ENCODE measurements at regions not wholly inside any gene's neighbourhood (a gene's known extent, or its start where the extent isn't known, plus 50 kb on each side); places are given as distances from the start of the nearest gene placed in this dataset.

DNA sequence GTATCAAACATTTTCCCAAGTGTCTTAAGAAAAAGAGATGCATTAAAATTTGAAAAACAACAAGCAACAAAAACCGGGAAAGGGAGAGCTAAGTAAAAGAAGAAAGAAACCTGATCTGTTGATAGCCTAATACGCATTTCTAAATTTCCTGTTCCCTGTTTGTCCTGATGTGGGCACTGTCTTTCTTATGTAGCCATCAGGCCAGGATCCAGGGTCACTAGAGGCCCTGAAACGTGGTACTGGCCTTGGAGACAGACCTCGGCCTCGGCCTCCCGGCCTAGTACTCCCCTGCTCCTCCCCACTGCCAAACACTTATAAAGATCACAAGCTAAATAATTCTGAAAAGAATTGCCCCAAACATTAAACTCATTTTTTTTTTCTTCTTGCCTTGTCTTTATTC lies 547.2 kb downstream of the IRX1 start:
- CTCF ChIA-PET: no interaction called here
- no peak for ATAC-seq
- no peaks in the 10 kb centered on the region for H3K4me1 Mint-ChIP-seq (ENCODE audit: low read depth)
- peaks cover 18% of the 10 kb centered on the region for H3K9me3 Mint-ChIP-seq (ENCODE audit: insufficient read depth)
- H3K27ac Mint-ChIP-seq: no peak overlapping the region
- H3K27me3 Mint-ChIP-seq (ENCODE audit: low read depth): no peaks in the 10 kb centered on the region
- H3K4me3 Mint-ChIP-seq: no peak overlapping the region
- DNase-seq: no peak
- H3K36me3 Mint-ChIP-seq (ENCODE audit: low read depth): no peaks in the 10 kb centered on the region
- POLR2A ChIA-PET: no interaction called here

DNA sequence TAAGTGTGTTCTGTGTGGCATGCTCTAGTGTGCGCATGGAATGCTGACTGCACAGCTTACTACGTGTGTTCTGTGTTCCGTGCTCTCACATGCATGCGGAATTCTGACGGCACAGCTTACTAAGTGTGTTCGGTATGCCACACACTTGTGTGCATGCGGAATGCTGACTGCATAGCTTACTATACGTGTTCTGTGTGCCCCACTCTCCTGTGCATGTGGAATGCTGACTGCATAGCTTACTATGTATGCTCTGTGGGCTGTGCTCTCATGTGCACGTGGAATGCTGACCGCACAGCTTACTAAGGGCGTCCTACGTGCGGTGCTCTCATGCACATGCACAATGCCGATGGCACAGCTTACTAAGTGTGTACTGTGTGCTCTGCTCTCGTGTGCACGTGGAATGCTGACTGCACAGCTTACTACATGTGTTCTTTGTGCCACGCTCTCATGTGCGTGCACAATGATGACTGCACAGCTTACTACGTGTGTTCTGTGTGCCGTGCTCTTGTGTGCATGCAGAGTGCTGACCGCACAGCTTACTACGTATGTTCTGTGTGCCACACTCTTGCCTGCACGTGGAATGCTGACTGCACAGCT lies 548.9 kb downstream of the IRX1 start:
- no peak overlapping the region for H3K4me3 Mint-ChIP-seq
- no peak for DNase-seq
- H3K9me3 Mint-ChIP-seq (ENCODE audit: insufficient read depth): peaks cover 17% of the 10 kb centered on the region
- ChIA-PET POLR2A (no interaction called here), CTCF (no interaction called here)
- no peak for ATAC-seq
- H3K27ac Mint-ChIP-seq: no peak overlapping the region
- H3K27me3 Mint-ChIP-seq (ENCODE audit: low read depth): no peaks in the 10 kb centered on the region
- no peaks in the 10 kb centered on the region for H3K4me1 Mint-ChIP-seq (ENCODE audit: low read depth)
- H3K36me3 Mint-ChIP-seq (ENCODE audit: low read depth): no peaks in the 10 kb centered on the region

DNA sequence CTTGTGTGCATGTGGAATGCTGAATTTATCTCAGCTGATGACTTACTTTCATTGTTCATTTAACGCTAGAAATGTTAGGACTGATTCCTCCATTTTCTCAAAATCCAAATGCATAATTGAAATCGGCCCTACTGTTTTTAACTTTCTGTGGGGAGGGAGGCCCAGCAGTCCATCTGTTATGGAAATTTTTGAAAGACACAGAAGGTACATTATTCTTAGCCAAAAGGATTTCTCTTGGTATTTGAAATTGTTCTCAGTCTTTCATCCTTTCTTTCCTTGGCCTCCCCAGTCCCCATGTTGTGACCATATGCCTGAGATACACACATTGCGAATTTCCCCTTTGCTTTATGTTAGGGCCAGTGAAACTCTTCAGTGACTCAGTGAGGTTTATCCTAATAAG lies 549.9 kb downstream of the IRX1 start:
- DNase-seq (no peak), ATAC-seq (no peak)
- no peak overlapping the region for H3K4me3 Mint-ChIP-seq
- H3K27ac Mint-ChIP-seq: no peak overlapping the region
- H3K27me3 Mint-ChIP-seq (ENCODE audit: low read depth): no peaks in the 10 kb centered on the region
- H3K4me1 Mint-ChIP-seq (ENCODE audit: low read depth): no peaks in the 10 kb centered on the region
- ChIA-PET CTCF (no interaction called here), POLR2A (no interaction called here)
- H3K36me3 Mint-ChIP-seq (ENCODE audit: low read depth): no peaks in the 10 kb centered on the region
- peaks cover 13% of the 10 kb centered on the region for H3K9me3 Mint-ChIP-seq (ENCODE audit: insufficient read depth)

DNA sequence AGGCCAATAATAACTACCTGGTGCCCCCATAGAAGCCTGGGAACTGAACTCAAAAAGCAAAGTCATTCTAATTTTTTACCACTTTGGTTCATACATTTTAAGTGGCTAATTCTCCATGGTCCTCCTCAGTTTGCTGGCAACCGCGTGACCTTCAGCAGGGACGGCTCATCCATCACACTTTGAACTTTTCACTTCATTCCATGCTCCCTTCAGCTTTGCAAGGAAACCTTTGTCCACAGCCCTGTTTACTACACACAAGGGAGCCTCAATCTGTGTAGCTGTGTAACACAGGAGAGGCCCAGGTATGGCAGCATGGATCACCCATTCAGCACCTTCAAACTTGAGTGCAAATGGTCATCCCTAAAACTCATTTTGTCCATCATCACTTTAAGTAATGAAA lies 552.4 kb downstream of the IRX1 start:
- Mint-ChIP-seq H3K36me3 (ENCODE audit: low read depth) (no peaks in the 10 kb centered on the region), H3K27ac (no peak overlapping the region), H3K9me3 (ENCODE audit: insufficient read depth) (peaks cover 7% of the 10 kb centered on the region), H3K4me1 (ENCODE audit: low read depth) (no peaks in the 10 kb centered on the region), H3K27me3 (ENCODE audit: low read depth) (no peaks in the 10 kb centered on the region), H3K4me3 (no peak overlapping the region)
- ChIA-PET CTCF (no interaction called here), POLR2A (no interaction called here)
- ATAC-seq: no peak
- DNase-seq: no peak

DNA sequence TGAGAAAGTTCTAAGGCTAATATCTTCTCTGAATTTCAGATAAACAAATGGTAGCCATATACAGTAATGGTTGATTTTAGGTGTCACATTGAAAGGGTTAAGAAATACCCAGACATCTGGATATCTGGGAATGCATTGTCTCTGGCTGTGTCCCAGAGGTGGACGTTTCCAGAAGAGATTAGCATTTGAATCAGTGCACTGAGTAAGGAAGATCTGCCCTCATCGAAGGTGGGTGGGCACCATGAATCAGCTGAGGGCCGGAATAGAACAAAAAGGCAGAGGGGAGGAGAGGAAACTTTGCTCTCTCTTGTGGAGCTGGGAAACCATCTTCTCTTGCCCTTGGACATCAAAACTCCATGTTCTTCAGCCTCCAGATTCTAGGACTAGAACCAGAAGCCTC lies 554.4 kb downstream of the IRX1 start:
- Mint-ChIP-seq H3K27ac (no peak overlapping the region), H3K4me1 (ENCODE audit: low read depth) (no peaks in the 10 kb centered on the region)
- CTCF ChIA-PET: no interaction called here

DNA sequence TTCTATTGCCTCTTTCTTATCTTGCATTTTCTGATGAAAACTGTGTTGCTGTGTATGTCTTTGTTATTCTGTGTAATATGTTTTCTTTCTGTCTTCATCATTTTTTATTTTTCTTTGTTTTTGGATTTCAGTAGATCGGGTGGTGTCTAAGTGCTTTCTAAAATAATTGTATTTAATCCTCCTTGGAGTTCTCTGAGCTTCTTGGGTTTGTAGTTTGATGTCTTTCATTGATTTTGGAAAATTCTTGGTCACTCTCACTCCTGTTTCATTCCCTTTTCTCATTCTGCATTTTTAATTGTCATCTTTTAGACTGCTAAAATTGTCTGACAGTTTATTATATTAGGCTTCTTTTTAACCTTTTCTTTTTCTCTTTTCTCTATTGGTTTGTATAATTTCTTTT lies 560.5 kb downstream of the IRX1 start:
- Mint-ChIP-seq H3K36me3 (ENCODE audit: low read depth) (no peaks in the 10 kb centered on the region), H3K27me3 (ENCODE audit: low read depth) (no peaks in the 10 kb centered on the region), H3K27ac (no peak overlapping the region), H3K4me1 (ENCODE audit: low read depth) (no peaks in the 10 kb centered on the region), H3K4me3 (no peak overlapping the region), H3K9me3 (ENCODE audit: insufficient read depth) (no peaks in the 10 kb centered on the region)
- POLR2A ChIA-PET: no interaction called here
- ATAC-seq (no peak), DNase-seq (no peak)
- CTCF ChIA-PET: no interaction called here

More for the DNA sequence above, 554.4 kb downstream of the IRX1 start:
- peaks cover 3% of the 10 kb centered on the region for H3K9me3 Mint-ChIP-seq (ENCODE audit: insufficient read depth)
- H3K4me3 Mint-ChIP-seq: no peak overlapping the region
- no peaks in the 10 kb centered on the region for H3K36me3 Mint-ChIP-seq (ENCODE audit: low read depth)
- ATAC-seq (no peak), DNase-seq (no peak)
- POLR2A ChIA-PET: no interaction called here
- no peaks in the 10 kb centered on the region for H3K27me3 Mint-ChIP-seq (ENCODE audit: low read depth)

DNA sequence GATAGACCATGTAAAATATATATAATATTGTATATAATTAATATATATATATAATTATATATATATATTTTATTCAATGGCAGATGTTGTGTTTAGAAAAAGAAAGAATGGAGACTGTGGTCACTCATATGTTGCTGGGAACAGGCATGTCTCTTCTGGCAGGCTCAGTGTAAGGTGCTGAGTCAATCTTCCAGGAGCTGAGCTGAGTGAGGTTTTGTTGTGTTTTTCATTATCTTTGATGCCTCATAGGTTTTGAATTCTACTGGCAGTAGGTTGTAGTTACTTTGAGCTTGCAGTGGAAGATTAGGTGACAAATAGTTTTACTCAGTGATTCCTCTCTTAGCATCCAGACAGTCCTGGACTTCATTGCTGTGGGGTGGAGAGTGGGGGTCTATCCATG lies 561.3 kb downstream of the IRX1 start:
- ChIA-PET POLR2A (no interaction called here), CTCF (no interaction called here)
- Mint-ChIP-seq H3K36me3 (ENCODE audit: low read depth) (no peaks in the 10 kb centered on the region), H3K27ac (no peak overlapping the region), H3K27me3 (ENCODE audit: low read depth) (no peaks in the 10 kb centered on the region), H3K4me3 (no peak overlapping the region), H3K9me3 (ENCODE audit: insufficient read depth) (no peaks in the 10 kb centered on the region), H3K4me1 (ENCODE audit: low read depth) (no peaks in the 10 kb centered on the region)
- DNase-seq (no peak), ATAC-seq (no peak)

DNA sequence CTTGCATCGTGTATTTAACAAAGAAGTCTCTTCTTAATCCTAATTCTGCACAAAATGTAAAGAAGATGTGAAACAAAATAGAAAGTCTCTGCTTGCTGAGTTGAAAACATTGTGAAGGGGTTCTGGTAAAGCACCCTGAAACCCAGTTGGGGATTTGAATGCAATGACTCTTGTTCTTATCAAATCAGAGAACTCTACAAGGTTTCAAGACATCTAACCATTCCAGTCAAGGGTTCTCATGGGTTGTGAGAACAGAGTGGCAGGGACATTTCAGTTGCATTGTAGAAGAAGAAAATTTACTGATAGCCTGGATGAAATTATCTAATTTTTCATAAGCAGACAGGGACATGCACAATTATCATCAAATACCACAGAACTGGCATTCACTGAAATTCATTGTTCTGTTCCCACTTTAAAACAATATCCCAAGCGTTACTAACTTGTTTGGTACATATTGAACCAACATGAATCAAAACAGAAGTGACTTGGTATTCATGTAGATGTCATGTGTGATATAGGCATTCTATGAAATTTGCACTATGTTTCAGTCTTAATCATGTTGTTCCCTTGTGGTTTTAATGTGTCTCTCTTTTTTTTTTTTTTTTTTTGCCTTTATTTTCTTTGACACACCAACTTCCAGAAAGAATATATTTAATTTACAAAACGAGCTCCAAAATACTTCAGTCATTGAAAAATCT lies 563.3 kb downstream of the IRX1 start:
- POLR2A ChIA-PET: no interaction called here
- Mint-ChIP-seq H3K27me3 (ENCODE audit: low read depth) (no peaks in the 10 kb centered on the region), H3K36me3 (ENCODE audit: low read depth) (no peaks in the 10 kb centered on the region), H3K4me3 (no peak overlapping the region), H3K9me3 (ENCODE audit: insufficient read depth) (no peaks in the 10 kb centered on the region), H3K27ac (no peak overlapping the region), H3K4me1 (ENCODE audit: low read depth) (no peaks in the 10 kb centered on the region)
- no peak for DNase-seq
- CTCF ChIA-PET: no interaction called here
- ATAC-seq: no peak

DNA sequence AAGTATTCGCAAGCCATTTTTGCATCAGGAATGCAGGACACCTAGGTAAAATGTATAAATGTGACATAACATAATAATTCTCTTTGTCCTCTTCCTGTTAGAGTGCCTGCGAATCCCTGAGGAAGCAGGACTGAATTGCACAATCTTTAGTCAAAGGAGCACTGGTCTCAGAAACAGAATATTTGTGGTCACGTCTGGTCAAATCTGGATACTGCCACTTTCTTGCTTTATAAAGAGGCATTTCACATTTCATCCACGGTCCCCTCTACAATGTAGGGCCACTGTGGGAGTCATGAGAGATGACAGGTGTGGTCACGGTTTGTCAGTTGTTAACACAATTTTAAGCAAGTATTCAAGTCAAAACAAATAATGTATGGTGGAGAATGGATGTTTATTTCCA lies 564.0 kb downstream of the IRX1 start:
- Mint-ChIP-seq H3K36me3 (ENCODE audit: low read depth) (no peaks in the 10 kb centered on the region), H3K4me1 (ENCODE audit: low read depth) (no peaks in the 10 kb centered on the region), H3K27me3 (ENCODE audit: low read depth) (no peaks in the 10 kb centered on the region), H3K27ac (no peak overlapping the region), H3K4me3 (no peak overlapping the region), H3K9me3 (ENCODE audit: insufficient read depth) (no peaks in the 10 kb centered on the region)
- no peak for ATAC-seq
- ChIA-PET POLR2A (no interaction called here), CTCF (no interaction called here)
- DNase-seq: no peak

DNA sequence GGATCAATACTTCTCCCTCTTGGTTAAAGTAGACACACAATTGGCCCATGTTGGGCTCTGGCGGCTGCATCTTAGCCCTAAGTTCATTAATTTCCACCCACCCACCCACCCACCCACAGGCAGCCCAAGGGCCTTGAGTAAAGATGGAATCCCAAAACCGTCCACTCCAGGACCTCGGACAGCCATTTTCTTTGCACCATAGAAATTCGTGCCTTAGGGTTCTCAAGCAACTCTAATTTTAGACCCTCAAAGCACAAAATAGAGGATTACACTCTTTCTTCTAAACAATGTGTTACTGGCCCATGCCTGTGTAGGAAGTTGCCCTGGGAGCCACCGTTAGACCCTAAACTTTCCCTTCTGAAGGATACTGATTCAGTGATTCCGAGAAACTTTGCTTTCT lies 568.5 kb downstream of the IRX1 start:
- Mint-ChIP-seq H3K4me1 (ENCODE audit: low read depth) (no peaks in the 10 kb centered on the region), H3K4me3 (no peak overlapping the region), H3K27ac (no peak overlapping the region), H3K36me3 (ENCODE audit: low read depth) (no peaks in the 10 kb centered on the region), H3K9me3 (ENCODE audit: insufficient read depth) (no peaks in the 10 kb centered on the region), H3K27me3 (ENCODE audit: low read depth) (no peaks in the 10 kb centered on the region)
- ATAC-seq (no peak), DNase-seq (no peak)
- CTCF ChIA-PET: no interaction called here
- POLR2A ChIA-PET: no interaction called here

DNA sequence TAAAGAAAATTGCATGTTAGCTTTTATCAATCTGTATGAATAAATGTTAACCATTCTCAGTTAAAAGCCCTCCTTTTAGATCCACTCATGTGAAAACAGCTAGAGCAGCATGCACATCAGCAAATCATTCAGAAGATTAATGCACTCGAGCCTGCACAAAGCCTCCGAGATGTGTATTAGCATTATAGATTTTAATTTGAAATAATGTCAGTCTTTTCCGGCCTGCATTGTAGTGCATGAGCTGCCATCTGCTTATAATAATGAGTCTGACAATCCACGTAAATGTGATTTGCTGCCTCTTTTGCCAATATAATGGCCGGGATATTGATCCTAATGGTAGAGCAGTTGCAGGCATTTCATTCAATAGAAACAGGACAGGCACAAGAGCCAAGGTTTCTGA lies 585.1 kb downstream of the IRX1 start:
- Mint-ChIP-seq H3K27ac (no peak overlapping the region), H3K4me3 (no peak overlapping the region), H3K36me3 (ENCODE audit: low read depth) (no peaks in the 10 kb centered on the region), H3K4me1 (ENCODE audit: low read depth) (no peaks in the 10 kb centered on the region), H3K27me3 (ENCODE audit: low read depth) (no peaks in the 10 kb centered on the region), H3K9me3 (ENCODE audit: insufficient read depth) (peaks cover 3% of the 10 kb centered on the region)
- DNase-seq (no peak), ATAC-seq (no peak)
- ChIA-PET POLR2A (no interaction called here), CTCF (no interaction called here)

DNA sequence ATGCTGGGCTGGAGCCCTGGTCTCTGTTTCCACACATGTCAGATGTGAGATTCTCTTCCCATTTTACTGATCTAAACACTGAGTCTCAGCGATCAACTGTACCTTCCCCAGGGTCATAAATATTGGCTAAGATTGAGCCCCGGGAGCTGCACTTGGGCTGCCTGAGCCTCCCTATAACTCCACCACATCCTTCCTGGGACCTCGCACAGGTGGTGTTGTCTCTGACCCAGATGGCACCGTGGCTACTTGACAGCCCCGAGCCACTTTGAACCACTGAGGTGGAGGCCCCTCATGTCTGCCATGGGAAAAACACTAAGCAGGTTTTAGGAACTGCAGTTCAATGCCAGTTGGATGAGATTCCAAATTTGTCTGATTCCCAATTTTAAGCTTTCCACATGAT lies 586.5 kb downstream of the IRX1 start:
- H3K4me3 Mint-ChIP-seq: no peak overlapping the region
- DNase-seq: no peak
- no peak for ATAC-seq
- no peak overlapping the region for H3K27ac Mint-ChIP-seq
- POLR2A ChIA-PET: no interaction called here
- no peaks in the 10 kb centered on the region for H3K36me3 Mint-ChIP-seq (ENCODE audit: low read depth)
- H3K9me3 Mint-ChIP-seq (ENCODE audit: insufficient read depth): peaks cover 3% of the 10 kb centered on the region
- CTCF ChIA-PET: no interaction called here
- no peaks in the 10 kb centered on the region for H3K4me1 Mint-ChIP-seq (ENCODE audit: low read depth)
- no peaks in the 10 kb centered on the region for H3K27me3 Mint-ChIP-seq (ENCODE audit: low read depth)

DNA sequence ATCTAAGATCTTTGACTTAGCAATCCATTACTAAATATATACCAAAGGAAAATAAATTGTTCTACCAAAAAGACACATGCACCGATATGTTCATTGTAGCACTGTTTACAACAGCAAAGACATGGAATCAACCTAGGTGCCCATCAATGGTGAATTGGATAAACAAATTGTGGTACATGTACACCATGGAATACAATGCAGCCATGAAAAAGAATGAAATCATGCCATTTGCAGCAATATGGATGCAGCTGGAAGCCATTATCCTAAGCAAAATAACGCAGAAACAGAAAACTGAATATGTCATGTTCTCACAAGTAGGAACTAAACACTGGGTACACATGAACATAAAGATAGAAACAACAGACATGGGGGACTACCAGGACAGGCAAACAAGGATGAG lies 589.5 kb downstream of the IRX1 start:
- Mint-ChIP-seq H3K27ac (no peak overlapping the region), H3K27me3 (ENCODE audit: low read depth) (no peaks in the 10 kb centered on the region), H3K9me3 (ENCODE audit: insufficient read depth) (peaks cover 3% of the 10 kb centered on the region), H3K36me3 (ENCODE audit: low read depth) (no peaks in the 10 kb centered on the region), H3K4me1 (ENCODE audit: low read depth) (no peaks in the 10 kb centered on the region), H3K4me3 (no peak overlapping the region)
- ATAC-seq (no peak), DNase-seq (no peak)
- ChIA-PET CTCF (no interaction called here), POLR2A (no interaction called here)
